ENCODE measurements at regions not wholly inside any gene's neighbourhood (a gene's known extent, or its start where the extent isn't known, plus 50 kb on each side); places are given as distances from the start of the nearest gene placed in this dataset.

- H3K4me3 ChIP-seq (ENCODE audit: low read depth, low read length), result no peak overlapping the region
- DNase-seq (ENCODE audit: low read depth), result peak; percentile 5
These were observed 565.2 kb upstream of the NRXN1 start for GRCh38 chr2:51597086-51597485.

- no peak for DNase-seq (ENCODE audit: low read depth)
- no peak overlapping the region for H3K4me3 ChIP-seq (ENCODE audit: low read depth, low read length)
These were observed 563.9 kb upstream of the NRXN1 start for GRCh38 chr2:51595836-51596235.

- no peak for DNase-seq (ENCODE audit: low read depth)
- H3K4me3 ChIP-seq (ENCODE audit: low read depth, low read length), result no peak overlapping the region
These were observed 549.8 kb upstream of the NRXN1 start for GRCh38 chr2:51581636-51582267.

- no peak overlapping the region for H3K4me3 ChIP-seq (ENCODE audit: low read depth, low read length)
- no peak for DNase-seq (ENCODE audit: low read depth)
These were observed 547.5 kb upstream of the NRXN1 start for GRCh38 chr2:51579412-51579811.

DNA sequence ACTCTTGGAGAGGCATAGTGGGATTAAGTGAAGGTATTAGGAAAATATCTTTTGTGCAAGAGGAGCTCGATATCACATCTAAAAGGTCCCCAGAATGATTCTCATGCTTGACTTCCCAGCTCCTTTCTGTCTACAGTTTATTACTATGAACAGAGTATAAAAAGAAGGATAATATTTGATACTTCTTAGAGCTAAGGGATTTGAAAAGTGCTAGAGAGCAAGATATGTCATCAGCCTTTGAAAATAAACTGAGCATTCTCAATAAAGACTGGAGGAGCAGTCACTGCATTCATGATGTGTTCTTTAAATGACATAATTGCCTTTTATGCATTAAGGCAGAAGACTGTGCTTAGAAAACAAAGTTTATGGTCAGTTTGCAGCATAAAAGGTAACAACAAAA, 543.2 kb upstream of the NRXN1 start:
- no peak for DNase-seq (ENCODE audit: low read depth)
- no peak overlapping the region for H3K4me3 ChIP-seq (ENCODE audit: low read depth, low read length)

DNA sequence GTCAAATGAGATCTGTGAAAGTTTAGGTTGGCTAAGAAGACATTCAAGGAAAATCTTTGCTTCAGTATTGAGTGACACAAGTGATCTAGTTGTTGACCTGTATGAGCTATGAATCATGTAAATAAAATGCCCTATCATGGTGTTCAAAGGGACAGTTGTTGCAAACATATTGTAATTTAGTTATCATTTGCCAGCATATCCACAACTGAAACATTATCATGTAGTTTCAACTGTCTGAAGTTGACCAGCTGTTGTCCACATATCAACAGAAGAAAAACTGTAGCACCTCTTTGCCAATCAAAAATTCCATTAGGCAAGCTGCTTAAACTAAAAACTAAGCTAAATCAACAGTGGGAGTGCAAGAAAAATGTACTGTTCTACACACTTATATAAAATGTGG, 527.1 kb upstream of the NRXN1 start:
- no peak overlapping the region for H3K4me3 ChIP-seq (ENCODE audit: low read depth, low read length)
- no peak for DNase-seq (ENCODE audit: low read depth)

DNA sequence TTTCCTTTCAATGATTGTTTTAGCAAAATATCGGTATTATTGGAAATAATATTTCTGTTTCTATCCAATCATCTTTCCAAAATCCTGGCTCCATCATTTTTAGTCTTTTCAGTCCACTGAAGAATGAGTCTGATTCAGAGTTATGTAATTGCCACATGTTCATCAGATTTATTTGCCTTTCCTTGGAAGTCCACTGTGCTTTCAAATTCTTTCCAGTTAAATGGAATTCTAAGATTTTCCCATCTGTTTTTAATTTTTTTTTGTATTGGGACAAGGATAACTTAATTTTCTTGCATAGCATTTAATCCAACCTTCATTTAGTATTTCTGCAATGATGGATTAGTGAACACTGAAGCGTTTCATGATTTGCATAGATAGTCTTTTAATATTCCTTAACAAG, 521.5 kb upstream of the NRXN1 start:
- no peak for DNase-seq (ENCODE audit: low read depth)
- H3K4me3 ChIP-seq (ENCODE audit: low read depth, low read length), result no peak overlapping the region

DNA sequence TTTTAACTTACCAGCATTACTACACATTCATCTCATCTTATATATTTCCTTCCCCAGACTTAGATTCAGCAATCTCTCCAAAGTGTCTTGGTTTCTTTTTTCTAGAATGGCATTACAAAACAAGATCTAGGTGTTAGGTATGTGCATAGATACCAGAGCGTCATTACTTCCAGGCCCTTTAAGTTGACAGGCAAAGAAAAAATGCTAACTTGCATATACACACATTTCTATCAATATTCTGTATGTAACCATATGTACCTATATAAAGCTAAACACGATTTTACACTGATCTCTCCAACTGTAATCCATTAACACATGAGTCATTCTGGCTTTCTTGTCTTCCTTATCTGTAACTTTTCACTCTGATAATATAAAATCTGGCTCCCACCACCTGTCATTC, 503.8 kb upstream of the NRXN1 start:
- H3K4me3 ChIP-seq (ENCODE audit: low read depth, low read length), result no peak overlapping the region

DNA sequence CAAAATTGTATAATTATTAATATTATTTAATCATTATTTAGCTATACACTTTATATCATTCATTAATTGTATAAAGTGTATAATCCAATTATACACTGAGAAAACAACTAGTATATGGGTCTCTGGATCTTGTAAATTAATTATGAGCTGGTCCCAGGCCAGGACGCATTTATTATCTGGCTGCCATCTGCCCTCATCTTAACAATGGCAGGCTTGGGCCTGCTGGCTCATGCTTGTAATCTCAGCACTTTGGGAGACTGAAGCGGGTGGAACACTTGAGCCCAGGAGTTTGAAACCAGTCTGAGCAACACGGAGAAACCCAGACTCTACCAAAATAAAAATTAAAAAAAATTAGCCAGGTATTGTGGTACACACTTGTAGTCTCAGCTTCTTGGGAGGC, 502.2 kb upstream of the NRXN1 start:
- DNase-seq (ENCODE audit: low read depth), result no peak
- H3K4me3 ChIP-seq (ENCODE audit: low read depth, low read length), result no peak overlapping the region

More for the DNA sequence above, 503.8 kb upstream of the NRXN1 start:
- DNase-seq (ENCODE audit: low read depth), result no peak

- DNase-seq (ENCODE audit: low read depth), result no peak
- H3K4me3 ChIP-seq (ENCODE audit: low read depth, low read length), result no peak overlapping the region
These were observed 496.2 kb upstream of the NRXN1 start for GRCh38 chr2:51528156-51528555.

- H3K4me3 ChIP-seq (ENCODE audit: low read depth, low read length), result no peak overlapping the region
- DNase-seq (ENCODE audit: low read depth), result no peak
These were observed 494.8 kb upstream of the NRXN1 start for GRCh38 chr2:51526766-51527165.

DNA sequence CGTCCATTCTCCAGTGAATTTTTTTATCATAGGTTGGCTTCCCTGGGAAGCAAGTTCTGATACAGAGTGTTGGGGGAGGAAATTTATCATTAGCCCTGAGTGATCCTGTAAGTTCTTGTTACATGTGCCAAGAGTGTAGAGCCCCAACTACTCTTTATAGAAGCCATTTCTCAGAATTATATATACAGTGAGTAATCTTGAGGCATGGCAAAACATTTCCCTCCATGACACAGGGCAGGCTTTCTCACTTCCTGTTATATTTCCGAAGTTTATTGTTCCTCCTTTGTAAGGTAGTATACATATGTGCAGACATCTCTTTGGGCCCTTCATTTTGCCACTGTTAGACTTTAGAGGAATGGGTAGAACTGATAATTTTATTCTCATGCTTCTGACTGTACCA, 484.7 kb upstream of the NRXN1 start:
- no peak overlapping the region for H3K4me3 ChIP-seq (ENCODE audit: low read depth, low read length)
- DNase-seq (ENCODE audit: low read depth), result no peak

- H3K4me3 ChIP-seq (ENCODE audit: low read depth, low read length), result no peak overlapping the region
- no peak for DNase-seq (ENCODE audit: low read depth)
These were observed 479.1 kb upstream of the NRXN1 start for GRCh38 chr2:51511002-51511401.

DNA sequence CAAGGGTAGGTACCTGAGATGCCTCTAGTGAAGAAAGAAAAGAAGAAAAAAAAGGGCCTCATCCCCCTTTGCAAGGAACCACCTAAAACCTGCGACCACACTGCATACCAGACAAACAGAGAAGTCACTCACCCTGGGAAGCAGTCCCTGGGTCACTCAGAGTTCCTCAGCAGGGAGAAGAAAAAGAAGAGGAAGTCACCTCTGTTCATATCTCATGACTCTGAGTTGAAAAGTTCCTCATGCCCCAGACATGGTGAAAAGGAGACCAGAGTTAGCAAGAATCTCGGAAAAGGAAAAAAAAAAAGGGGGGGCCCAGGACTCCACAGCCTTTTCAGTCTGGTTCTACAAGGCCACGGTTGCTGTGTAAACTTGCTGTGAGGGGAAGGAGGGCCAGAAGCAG, 478.4 kb upstream of the NRXN1 start:
- H3K4me3 ChIP-seq (ENCODE audit: low read depth, low read length), result no peak overlapping the region
- DNase-seq (ENCODE audit: low read depth), result no peak

DNA sequence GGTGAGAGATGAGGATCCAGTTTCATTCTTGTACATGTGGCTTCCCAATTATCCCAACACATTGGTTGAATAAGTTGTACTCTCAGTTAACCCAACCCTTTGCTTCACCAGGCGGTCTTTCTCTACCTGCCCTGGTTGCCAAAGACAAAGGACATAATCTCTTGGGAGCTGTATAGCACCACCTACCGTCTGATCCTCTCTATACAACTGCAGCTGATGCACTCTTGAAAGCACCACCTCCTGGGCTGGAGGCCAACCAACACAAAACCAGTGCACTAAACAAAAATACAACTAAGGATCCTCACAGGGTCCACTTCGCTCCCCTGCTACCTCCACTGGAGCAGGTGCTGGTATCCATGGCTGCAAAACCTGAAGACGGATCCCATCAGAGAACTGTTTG, 473.6 kb upstream of the NRXN1 start:
- no peak overlapping the region for H3K4me3 ChIP-seq (ENCODE audit: low read depth, low read length)
- DNase-seq (ENCODE audit: low read depth), result no peak

- DNase-seq (ENCODE audit: low read depth), result no peak
- no peak overlapping the region for H3K4me3 ChIP-seq (ENCODE audit: low read depth, low read length)
These were observed 458.8 kb upstream of the NRXN1 start for GRCh38 chr2:51490576-51491234.

DNA sequence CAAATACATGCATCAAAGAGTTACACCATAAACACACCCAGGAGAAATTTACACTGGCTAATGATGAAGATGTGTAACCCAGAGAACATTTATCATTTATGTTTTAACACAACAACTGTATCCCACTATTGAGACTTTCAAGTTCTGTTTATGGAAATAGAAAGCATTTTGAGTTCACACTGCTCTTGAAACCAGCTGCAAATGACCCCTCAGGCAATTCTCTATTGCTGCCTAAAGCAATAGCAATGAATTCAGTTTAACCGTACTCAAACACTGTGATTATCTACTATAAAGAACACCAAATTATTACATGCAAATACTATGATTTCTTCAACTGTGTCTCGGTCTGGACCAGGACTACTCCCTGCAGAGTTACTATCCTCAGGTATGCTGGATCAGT, 452.7 kb upstream of the NRXN1 start:
- DNase-seq (ENCODE audit: low read depth), result no peak
- H3K4me3 ChIP-seq (ENCODE audit: low read depth, low read length), result no peak overlapping the region

- DNase-seq (ENCODE audit: low read depth), result no peak
- no peak overlapping the region for H3K4me3 ChIP-seq (ENCODE audit: low read depth, low read length)
These were observed 451.8 kb upstream of the NRXN1 start for GRCh38 chr2:51483720-51484119.

DNA sequence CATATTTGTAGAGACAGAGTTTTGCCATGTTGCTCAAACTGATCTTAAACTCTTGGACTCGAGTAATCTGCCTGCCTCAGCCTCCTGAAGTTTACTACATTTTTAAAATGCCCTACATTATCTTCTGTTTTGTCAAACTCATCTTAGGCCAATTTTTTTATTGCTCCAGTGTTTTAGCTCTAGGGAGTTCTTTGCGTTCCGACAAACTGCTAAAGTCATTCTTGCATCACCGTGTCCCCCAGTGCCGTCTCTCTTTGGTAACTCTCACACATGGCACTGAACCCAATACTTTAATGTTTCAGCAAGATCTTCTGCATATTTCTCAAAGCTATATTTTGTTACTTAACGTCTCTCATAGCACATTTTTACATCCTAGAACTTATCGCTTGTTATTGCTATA, 440.9 kb upstream of the NRXN1 start:
- no peak for DNase-seq (ENCODE audit: low read depth)

DNA sequence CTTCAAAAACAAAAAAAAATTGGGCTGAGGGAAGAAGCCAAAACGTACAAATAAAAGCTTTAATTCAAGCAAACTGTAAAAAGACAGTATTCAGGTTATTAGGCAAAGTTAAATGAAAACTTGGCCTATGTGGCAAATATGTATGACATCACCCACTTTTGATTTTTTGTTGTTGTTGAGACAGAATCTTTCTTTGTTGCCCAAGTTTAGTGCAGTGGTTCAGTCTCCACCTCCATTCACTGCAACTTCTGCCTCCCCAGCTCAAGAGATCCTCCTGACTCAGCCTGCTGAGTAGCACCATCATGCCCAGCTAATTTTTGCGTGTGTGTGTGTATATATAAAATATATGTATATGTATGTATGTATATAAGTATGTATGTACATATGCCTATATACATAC, 440.4 kb upstream of the NRXN1 start:
- DNase-seq (ENCODE audit: low read depth), result no peak
- H3K4me3 ChIP-seq (ENCODE audit: low read depth, low read length), result no peak overlapping the region

More for the DNA sequence above, 440.9 kb upstream of the NRXN1 start:
- H3K4me3 ChIP-seq (ENCODE audit: low read depth, low read length), result no peak overlapping the region

- H3K4me3 ChIP-seq (ENCODE audit: low read depth, low read length), result no peak overlapping the region
- no peak for DNase-seq (ENCODE audit: low read depth)
These were observed 437.2 kb upstream of the NRXN1 start for GRCh38 chr2:51469102-51469501.

DNA sequence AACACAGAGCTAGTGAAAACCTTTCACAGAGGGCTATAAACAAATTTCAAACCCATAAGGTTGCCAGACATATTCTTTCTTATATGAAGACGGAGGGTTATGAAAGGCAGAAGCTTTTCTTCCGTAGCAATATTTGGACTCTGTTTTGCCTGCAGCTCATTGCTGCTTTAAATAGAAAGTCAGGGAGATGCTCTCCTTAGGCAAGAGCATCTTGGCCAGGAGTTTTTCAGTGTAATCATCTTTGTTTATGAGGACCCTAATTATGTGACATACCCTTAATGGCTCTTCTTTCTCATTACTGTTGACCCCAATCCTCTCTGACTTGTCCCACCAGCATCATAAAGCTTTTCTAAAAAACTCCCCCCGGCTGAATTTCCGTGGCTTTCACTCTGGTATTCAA, 433.4 kb upstream of the NRXN1 start:
- H3K4me3 ChIP-seq (ENCODE audit: low read depth, low read length), result no peak overlapping the region
- no peak for DNase-seq (ENCODE audit: low read depth)
